ENCODE measurements at regions not wholly inside any gene's neighbourhood (a gene's known extent, or its start where the extent isn't known, plus 50 kb on each side); places are given as distances from the start of the nearest gene placed in this dataset.
"Not testable (repeated sequence)": the region's sequence is repeated elsewhere in the genome, so short reads cannot be mapped to it uniquely, and the experiment has no call there.

- H3K9me3 Mint-ChIP-seq = peaks cover 3% of the 10 kb centered on the region
- H3K36me3 Mint-ChIP-seq = no peaks in the 10 kb centered on the region
- H3K4me3 Mint-ChIP-seq = no peak overlapping the region
- DNase-seq = no peak
- H3K27ac Mint-ChIP-seq = peak overlapping the region; percentile 6
- ATAC-seq (ENCODE audit: low read depth) = no peak
- POLR2A ChIA-PET = no interaction called here
- no peaks in the 10 kb centered on the region for H3K27me3 Mint-ChIP-seq
- no peaks in the 10 kb centered on the region for H3K4me1 Mint-ChIP-seq
Observed at GRCh38 chr9:24096756-24097155, 270.7 kb upstream of the ELAVL2 start.

DNA sequence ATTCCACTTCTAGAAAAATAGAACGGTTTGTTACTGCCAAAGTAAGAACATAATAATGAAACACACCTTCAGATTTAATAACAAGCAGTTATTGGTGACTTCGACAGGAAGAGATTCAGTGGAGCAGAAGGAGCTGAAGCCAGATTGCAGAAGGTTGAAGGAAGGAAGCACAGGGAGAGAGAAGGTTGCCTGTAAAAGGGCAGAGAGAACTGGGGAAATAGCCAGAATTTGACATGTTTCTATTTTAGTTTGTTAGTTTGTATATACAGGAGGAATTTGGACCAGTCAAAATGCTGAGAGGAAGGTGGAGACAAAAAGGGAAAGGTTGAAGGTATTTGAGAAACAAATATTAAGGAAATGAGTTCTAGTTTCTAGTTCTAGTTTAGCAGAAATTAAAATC, 269.2 kb upstream of the ELAVL2 start:
- Mint-ChIP-seq H3K4me1 (no peaks in the 10 kb centered on the region), H3K36me3 (no peaks in the 10 kb centered on the region), H3K4me3 (no peak overlapping the region), H3K27ac (no peak overlapping the region), H3K27me3 (no peaks in the 10 kb centered on the region), H3K9me3 (peaks cover 5% of the 10 kb centered on the region)
- POLR2A ChIA-PET = no interaction called here
- DNase-seq = no peak
- no peak for ATAC-seq (ENCODE audit: low read depth)

DNA sequence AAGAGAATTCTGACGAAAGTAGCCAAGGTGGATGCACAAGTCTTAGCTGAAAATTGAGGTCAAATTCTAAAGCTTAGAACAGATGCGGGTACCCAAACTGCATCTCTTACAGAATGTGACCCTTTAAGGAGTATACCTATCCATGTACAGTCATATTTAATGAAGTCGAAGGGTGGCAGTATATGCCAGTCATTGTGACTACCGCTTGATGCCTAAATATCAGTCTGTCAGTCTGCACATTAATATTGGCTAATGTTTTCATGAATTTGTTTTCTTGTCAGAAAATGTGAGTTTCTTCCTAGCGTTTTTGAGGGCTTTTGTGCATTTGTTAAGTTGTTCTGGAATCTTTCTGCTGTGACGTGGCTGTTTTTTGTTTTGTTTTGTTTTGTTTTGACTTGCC, 264.5 kb upstream of the ELAVL2 start:
- Mint-ChIP-seq H3K36me3 (no peaks in the 10 kb centered on the region), H3K4me3 (no peak overlapping the region), H3K9me3 (peaks cover 18% of the 10 kb centered on the region), H3K27me3 (no peaks in the 10 kb centered on the region), H3K27ac (no peak overlapping the region), H3K4me1 (no peaks in the 10 kb centered on the region)
- ATAC-seq (ENCODE audit: low read depth) = no peak
- no peak for DNase-seq
- POLR2A ChIA-PET = no interaction called here

GRCh38 chr9:24073666-24074065, 247.6 kb upstream of the ELAVL2 start:
- Mint-ChIP-seq H3K36me3 (no peaks in the 10 kb centered on the region), H3K9me3 (peaks cover 8% of the 10 kb centered on the region), H3K27me3 (no peaks in the 10 kb centered on the region), H3K4me1 (no peaks in the 10 kb centered on the region), H3K4me3 (no peak overlapping the region), H3K27ac (no peak overlapping the region)
- ATAC-seq (ENCODE audit: low read depth) = no peak
- DNase-seq = no peak
- POLR2A ChIA-PET = no interaction called here

- ATAC-seq (ENCODE audit: low read depth) (no peak), DNase-seq (no peak)
- Mint-ChIP-seq H3K27ac (no peak overlapping the region), H3K4me1 (no peaks in the 10 kb centered on the region), H3K36me3 (no peaks in the 10 kb centered on the region), H3K27me3 (no peaks in the 10 kb centered on the region), H3K9me3 (peaks cover 4% of the 10 kb centered on the region), H3K4me3 (no peak overlapping the region)
- POLR2A ChIA-PET = no interaction called here
Observed at GRCh38 chr9:24073007-24073592, 247.1 kb upstream of the ELAVL2 start.

- ATAC-seq (ENCODE audit: low read depth) (no peak), DNase-seq (no peak)
- no peaks in the 10 kb centered on the region for H3K27me3 Mint-ChIP-seq
- H3K9me3 Mint-ChIP-seq = peaks cover 4% of the 10 kb centered on the region
- no peak overlapping the region for H3K27ac Mint-ChIP-seq
- no peaks in the 10 kb centered on the region for H3K36me3 Mint-ChIP-seq
- H3K4me1 Mint-ChIP-seq = no peaks in the 10 kb centered on the region
- POLR2A ChIA-PET = no interaction called here
- H3K4me3 Mint-ChIP-seq = no peak overlapping the region
Observed at GRCh38 chr9:24071716-24072115, 245.7 kb upstream of the ELAVL2 start.

GRCh38 chr9:24071091-24071490, 245.1 kb upstream of the ELAVL2 start:
- ATAC-seq (ENCODE audit: low read depth) (no peak), DNase-seq (no peak)
- Mint-ChIP-seq H3K4me1 (no peaks in the 10 kb centered on the region), H3K27ac (no peak overlapping the region), H3K9me3 (peaks cover 4% of the 10 kb centered on the region), H3K27me3 (no peaks in the 10 kb centered on the region), H3K36me3 (no peaks in the 10 kb centered on the region), H3K4me3 (no peak overlapping the region)
- POLR2A ChIA-PET = no interaction called here

DNA sequence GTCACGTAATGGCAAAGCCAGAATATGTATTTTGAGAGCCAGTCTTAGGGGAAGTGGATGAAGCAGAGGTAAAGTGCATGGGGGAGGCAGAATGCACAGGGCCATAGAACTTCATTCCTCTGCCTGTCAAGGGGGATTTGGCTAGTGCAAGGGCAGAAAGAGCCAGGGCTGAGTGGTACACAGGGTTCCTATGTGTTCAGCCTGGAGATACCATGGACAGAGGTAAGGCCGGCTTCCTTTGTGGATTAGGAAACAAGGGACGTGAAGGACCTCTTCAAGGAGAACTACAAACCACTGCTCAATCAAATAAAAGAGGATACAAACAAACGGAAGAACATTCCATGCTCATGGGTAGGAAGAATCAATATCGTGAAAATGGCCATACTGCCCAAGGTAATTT, 241.1 kb upstream of the ELAVL2 start:
- H3K36me3 Mint-ChIP-seq; ATAC-seq (ENCODE audit: low read depth); DNase-seq; H3K4me1 Mint-ChIP-seq; H3K4me3 Mint-ChIP-seq; POLR2A ChIA-PET; H3K27me3 Mint-ChIP-seq; H3K9me3 Mint-ChIP-seq; H3K27ac Mint-ChIP-seq: not testable (repeated sequence)

- Mint-ChIP-seq H3K36me3 (no peaks in the 10 kb centered on the region), H3K27ac (no peak overlapping the region), H3K27me3 (no peaks in the 10 kb centered on the region), H3K4me3 (no peak overlapping the region), H3K9me3 (peaks cover 5% of the 10 kb centered on the region), H3K4me1 (no peaks in the 10 kb centered on the region)
- POLR2A ChIA-PET = no interaction called here
- no peak for ATAC-seq (ENCODE audit: low read depth)
- no peak for DNase-seq
Observed at GRCh38 chr9:24059651-24060050, 233.6 kb upstream of the ELAVL2 start.

DNA sequence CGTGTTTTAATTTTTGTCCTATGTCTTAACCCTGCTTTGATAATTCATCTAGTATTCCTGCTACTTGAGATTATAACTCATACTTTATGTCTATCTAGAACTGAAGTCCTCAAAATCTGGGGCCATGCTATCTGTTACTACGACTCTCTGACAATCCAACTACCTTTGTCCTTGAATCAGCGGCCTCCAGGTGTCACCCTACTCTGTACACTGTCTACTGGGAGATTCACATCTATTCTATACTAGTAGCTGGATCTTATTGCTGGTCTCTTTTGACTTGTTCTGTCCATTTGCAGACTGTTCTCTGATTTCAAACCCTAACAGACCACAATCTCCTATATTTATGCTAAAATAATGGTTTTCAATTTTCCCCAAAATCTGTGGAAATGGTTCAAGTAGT, 225.5 kb upstream of the ELAVL2 start:
- ATAC-seq (ENCODE audit: low read depth) (no peak), DNase-seq (no peak)
- no peak overlapping the region for H3K4me3 Mint-ChIP-seq
- POLR2A ChIA-PET = no interaction called here
- no peaks in the 10 kb centered on the region for H3K4me1 Mint-ChIP-seq
- no peaks in the 10 kb centered on the region for H3K36me3 Mint-ChIP-seq
- no peaks in the 10 kb centered on the region for H3K27me3 Mint-ChIP-seq
- no peak overlapping the region for H3K27ac Mint-ChIP-seq
- peaks cover 13% of the 10 kb centered on the region for H3K9me3 Mint-ChIP-seq

- ATAC-seq (ENCODE audit: low read depth); H3K27me3 Mint-ChIP-seq; POLR2A ChIA-PET; H3K4me3 Mint-ChIP-seq; H3K4me1 Mint-ChIP-seq; H3K36me3 Mint-ChIP-seq; DNase-seq; H3K27ac Mint-ChIP-seq: not testable (repeated sequence)
- peaks cover 13% of the 10 kb centered on the region for H3K9me3 Mint-ChIP-seq
Observed at GRCh38 chr9:24050239-24050638, 224.2 kb upstream of the ELAVL2 start.

DNA sequence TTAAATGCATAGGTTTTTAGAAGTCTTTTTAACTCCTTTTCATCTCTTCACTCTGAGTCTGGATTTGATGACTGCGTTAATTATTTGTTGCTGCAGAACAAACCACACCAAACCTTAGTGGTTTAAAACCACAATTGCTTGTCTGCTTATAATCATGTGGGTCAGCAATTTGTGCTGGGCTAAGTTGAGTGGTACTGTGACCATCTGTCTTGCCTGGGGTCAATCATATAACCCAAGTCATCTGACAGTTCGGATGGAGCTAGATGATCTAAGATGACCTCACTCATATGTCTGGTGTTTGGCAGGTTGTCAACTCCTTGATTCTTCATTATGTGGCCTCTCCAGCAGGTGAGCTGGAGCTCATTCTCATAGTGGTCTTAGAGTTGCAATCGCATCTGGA, 219.1 kb upstream of the ELAVL2 start:
- Mint-ChIP-seq H3K4me1 (no peaks in the 10 kb centered on the region), H3K4me3 (no peak overlapping the region), H3K27me3 (no peaks in the 10 kb centered on the region), H3K9me3 (peaks cover 6% of the 10 kb centered on the region), H3K36me3 (no peaks in the 10 kb centered on the region), H3K27ac (no peak overlapping the region)
- DNase-seq (no peak), ATAC-seq (ENCODE audit: low read depth) (no peak)
- POLR2A ChIA-PET = no interaction called here

DNA sequence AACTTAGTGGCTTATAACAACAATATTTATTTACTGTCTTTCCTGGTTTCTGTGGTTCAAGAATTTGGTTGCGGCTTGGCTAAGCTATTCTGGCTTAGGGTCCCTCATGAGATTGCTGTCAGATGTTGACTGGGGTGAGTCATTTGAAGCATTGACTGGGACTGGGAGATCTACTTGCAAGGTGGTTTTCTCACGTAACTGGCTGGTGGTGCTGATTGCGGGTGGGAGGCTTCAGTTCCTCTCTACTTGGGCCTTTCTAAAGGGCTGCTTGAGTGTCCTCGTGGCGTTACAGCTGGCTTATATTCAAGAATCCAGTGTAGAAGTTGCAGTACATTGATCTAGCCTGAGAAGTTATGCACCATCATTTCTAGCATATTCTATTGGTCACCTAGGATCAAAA, 218.5 kb upstream of the ELAVL2 start:
- Mint-ChIP-seq H3K4me3 (no peak overlapping the region), H3K36me3 (no peaks in the 10 kb centered on the region), H3K4me1 (no peaks in the 10 kb centered on the region), H3K9me3 (peaks cover 3% of the 10 kb centered on the region), H3K27ac (no peak overlapping the region), H3K27me3 (no peaks in the 10 kb centered on the region)
- DNase-seq (no peak), ATAC-seq (ENCODE audit: low read depth) (no peak)
- POLR2A ChIA-PET = no interaction called here

- Mint-ChIP-seq H3K27me3 (no peaks in the 10 kb centered on the region), H3K27ac (no peak overlapping the region), H3K9me3 (peaks cover 2% of the 10 kb centered on the region), H3K4me1 (no peaks in the 10 kb centered on the region), H3K36me3 (no peaks in the 10 kb centered on the region), H3K4me3 (no peak overlapping the region)
- DNase-seq = no peak
- POLR2A ChIA-PET = no interaction called here
- ATAC-seq (ENCODE audit: low read depth) = no peak
Observed at GRCh38 chr9:24041160-24041690, 215.2 kb upstream of the ELAVL2 start.

- no peak overlapping the region for H3K27ac Mint-ChIP-seq
- POLR2A ChIA-PET = no interaction called here
- DNase-seq (no peak), ATAC-seq (ENCODE audit: low read depth) (no peak)
- no peaks in the 10 kb centered on the region for H3K27me3 Mint-ChIP-seq
- no peaks in the 10 kb centered on the region for H3K36me3 Mint-ChIP-seq
- no peak overlapping the region for H3K4me3 Mint-ChIP-seq
- H3K9me3 Mint-ChIP-seq = peaks cover 9% of the 10 kb centered on the region
- no peaks in the 10 kb centered on the region for H3K4me1 Mint-ChIP-seq
Observed at GRCh38 chr9:24036459-24036858, 210.4 kb upstream of the ELAVL2 start.

All from activated naive CD8-positive, alpha-beta T cell treated with anti-CD3 and anti-CD28 coated beads, Interleukin-2, amount 10 ng/mL, durations not matched to agents 7 days and 5 days (primary cell).